OCI-LY3 (cell line): ENCODE measurements at regions not wholly inside any gene's neighbourhood (a gene's known extent, or its start where the extent isn't known, plus 50 kb on each side); places are given as distances from the start of the nearest gene placed in this dataset.

ENCODE experiments used
- CTCF ChIP-seq: fragments of 200-600, 300-600 bp; sonication (generic); IDR thresholded peaks from 2 replicates; pipeline ENCODE4 v1.5.1; 2014; ENCODE audit warnings: antibody characterized with exemption, low read length, low read depth
- EZH2phosphoT487 ChIP-seq: fragments of 200-600 bp; shearing (Covaris generic); IDR thresholded peaks from 2 replicates; pipeline ENCODE4 v1.6.1; 2018; ENCODE audit warnings: antibody characterized with exemption, mixed run types, low read depth

GRCh38 chr16:65681406-65681805 lies 559.5 kb upstream of the CDH11 start:
- TF ChIP-seq CTCF (no peak), EZH2phosphoT487 (no peak)
